GM12872 (cell line): ENCODE measurements at regions not wholly inside any gene's neighbourhood (a gene's known extent, or its start where the extent isn't known, plus 50 kb on each side); places are given as distances from the start of the nearest gene placed in this dataset.
A peak's percentile ranks its signal among the peaks of the same experiment; 100 is the strongest.

Experiments
- TF ChIP-seq, protein P1 (sequence below): IDR thresholded peaks from 3 replicates; pipeline ENCODE4 v1.5.1; 2011; ENCODE audit warnings: low read depth, mild to moderate bottlenecking, low read length, moderate library complexity; ENCODE audit not compliant: insufficient read depth

DNA sequence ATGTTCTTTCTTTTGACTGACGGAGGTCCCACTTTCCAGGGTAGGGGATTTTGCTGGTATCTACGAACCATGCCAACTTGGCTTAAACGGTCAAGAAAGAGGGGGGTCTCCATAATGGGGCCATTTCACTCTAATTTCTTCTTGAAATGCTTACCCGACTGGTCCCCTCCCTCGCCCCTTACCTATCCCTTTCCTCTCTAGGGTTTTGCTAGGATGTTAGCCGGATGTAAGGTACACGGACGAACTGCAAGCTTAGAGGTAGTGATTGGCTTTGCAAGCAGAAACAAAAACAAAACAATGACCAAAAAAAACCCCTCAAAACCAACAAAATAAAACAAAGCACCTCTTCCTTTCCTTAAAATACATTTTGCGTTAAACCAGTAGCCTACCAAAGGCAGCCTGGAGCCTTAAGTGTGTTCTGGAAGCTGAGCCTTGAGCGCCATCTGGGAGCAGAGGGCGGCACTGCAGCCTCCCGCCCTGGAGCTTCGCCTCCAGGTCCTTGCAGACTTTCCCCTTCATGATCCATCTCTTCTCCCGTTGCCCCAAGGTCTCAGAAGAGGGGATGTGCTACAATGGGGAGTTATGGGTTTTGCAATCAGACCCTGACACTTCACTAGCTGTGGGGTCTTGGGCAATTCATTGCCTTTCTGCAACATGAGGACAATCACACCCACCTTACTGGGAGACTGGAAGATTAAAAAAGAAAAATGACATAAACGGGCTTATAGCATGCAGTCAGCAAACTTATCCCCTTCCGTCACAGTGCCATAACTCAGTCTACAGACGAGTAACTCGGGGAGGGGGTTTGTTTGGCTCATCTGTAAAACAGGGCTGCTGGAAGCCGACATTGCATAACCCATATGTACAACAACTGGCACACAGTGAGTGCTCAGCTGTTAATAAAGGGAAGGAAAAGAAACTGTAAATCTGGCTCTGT is 125.9 kb upstream of the RRN3 start:
- TF ChIP-seq, protein P1, sequence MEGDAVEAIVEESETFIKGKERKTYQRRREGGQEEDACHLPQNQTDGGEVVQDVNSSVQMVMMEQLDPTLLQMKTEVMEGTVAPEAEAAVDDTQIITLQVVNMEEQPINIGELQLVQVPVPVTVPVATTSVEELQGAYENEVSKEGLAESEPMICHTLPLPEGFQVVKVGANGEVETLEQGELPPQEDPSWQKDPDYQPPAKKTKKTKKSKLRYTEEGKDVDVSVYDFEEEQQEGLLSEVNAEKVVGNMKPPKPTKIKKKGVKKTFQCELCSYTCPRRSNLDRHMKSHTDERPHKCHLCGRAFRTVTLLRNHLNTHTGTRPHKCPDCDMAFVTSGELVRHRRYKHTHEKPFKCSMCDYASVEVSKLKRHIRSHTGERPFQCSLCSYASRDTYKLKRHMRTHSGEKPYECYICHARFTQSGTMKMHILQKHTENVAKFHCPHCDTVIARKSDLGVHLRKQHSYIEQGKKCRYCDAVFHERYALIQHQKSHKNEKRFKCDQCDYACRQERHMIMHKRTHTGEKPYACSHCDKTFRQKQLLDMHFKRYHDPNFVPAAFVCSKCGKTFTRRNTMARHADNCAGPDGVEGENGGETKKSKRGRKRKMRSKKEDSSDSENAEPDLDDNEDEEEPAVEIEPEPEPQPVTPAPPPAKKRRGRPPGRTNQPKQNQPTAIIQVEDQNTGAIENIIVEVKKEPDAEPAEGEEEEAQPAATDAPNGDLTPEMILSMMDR, result peak; percentile 82
